ENCODE measurements at regions not wholly inside any gene's neighbourhood (a gene's known extent, or its start where the extent isn't known, plus 50 kb on each side); places are given as distances from the start of the nearest gene placed in this dataset.
"Not testable (repeated sequence)": the region's sequence is repeated elsewhere in the genome, so short reads cannot be mapped to it uniquely, and the experiment has no call there.

- Mint-ChIP-seq H3K4me3 (no peak overlapping the region), H3K9me3 (peaks cover 0 to 7% (median 4%) of the 10 kb centered on the region in 7 donors), H3K27ac (no peak overlapping the region), H3K36me3 (no peaks in the 10 kb centered on the region), H3K4me1 (no peaks in the 10 kb centered on the region), H3K27me3 (ENCODE audit: low read depth in 3 of 3) (no peaks in the 10 kb centered on the region)
- H4K20me1 ChIP-seq (ENCODE audit: insufficient read depth, low read length), result no peaks in the 10 kb centered on the region
- no peak overlapping the region for H3K27ac ChIP-seq (ENCODE audit: low read depth in 1 of 2, low read length in 2 of 2)
- H3K79me2 ChIP-seq (ENCODE audit: insufficient read depth, low read length), result no peaks in the 10 kb centered on the region
- no peaks in the 10 kb centered on the region for H3K27me3 ChIP-seq (ENCODE audit: control insufficient read depth in 2 of 2, insufficient read depth in 2 of 2, low read length in 2 of 2)
- no peak overlapping the region for H3K4me3 ChIP-seq (replicated peaks in 1 of 3; ENCODE audit: low read depth in 2 of 3, low read length in 3 of 3)
- TF ChIP-seq CTCF (IDR thresholded peaks at IDR 0.05), result no peak
- H3K36me3 ChIP-seq (replicated peaks in 1 of 2; ENCODE audit: control insufficient read depth in 1 of 2, insufficient read depth in 2 of 2, low read length in 2 of 2), result no peaks in the 10 kb centered on the region
- H3K9me3 ChIP-seq (replicated peaks in 1 of 2; ENCODE audit: control insufficient read depth in 1 of 2, insufficient read depth in 1 of 2, low read length in 2 of 2), result peaks cover 0 to 9% of the 10 kb centered on the region in 2 donors
- intact Hi-C loops (cut with micrococcal nuclease), result no loop called here
- no peak for DNase-seq
- H2AFZ ChIP-seq (ENCODE audit: insufficient read depth, low read depth, low read length, poor library complexity, severe bottlenecking), result no peak overlapping the region
- H3K9ac ChIP-seq (ENCODE audit: insufficient read depth, low read length, poor library complexity, severe bottlenecking), result no peak overlapping the region
- no peaks in the 10 kb centered on the region for H3K4me1 ChIP-seq (ENCODE audit: control insufficient read depth in 1 of 2, insufficient read depth in 2 of 2, low read length in 2 of 2)
- WGBS (ENCODE audit: insufficient coverage), result no CpG with 5 or more reads among the region's 4 CpGs
- no peak overlapping the region for H3K4me2 ChIP-seq (replicated peaks; ENCODE audit: extremely low read depth, low read length, poor library complexity, severe bottlenecking)
These were observed 58.6 kb upstream of the TLL1 start for GRCh38 chr4:165814256-165815020.

- H3K79me2 ChIP-seq (ENCODE audit: insufficient read depth, low read length); H3K4me3 ChIP-seq (replicated peaks in 1 of 3; ENCODE audit: low read depth in 2 of 3, low read length in 3 of 3); H3K27ac ChIP-seq (ENCODE audit: low read depth in 1 of 2, low read length in 2 of 2); H3K4me1 Mint-ChIP-seq; H3K27me3 ChIP-seq (ENCODE audit: control insufficient read depth in 2 of 2, insufficient read depth in 2 of 2, low read length in 2 of 2); H3K4me2 ChIP-seq (replicated peaks; ENCODE audit: extremely low read depth, low read length, poor library complexity, severe bottlenecking); H4K20me1 ChIP-seq (ENCODE audit: insufficient read depth, low read length); H2AFZ ChIP-seq (ENCODE audit: insufficient read depth, low read depth, low read length, poor library complexity, severe bottlenecking); H3K4me3 Mint-ChIP-seq; H3K4me1 ChIP-seq (ENCODE audit: control insufficient read depth in 1 of 2, insufficient read depth in 2 of 2, low read length in 2 of 2); H3K36me3 ChIP-seq (replicated peaks in 1 of 2; ENCODE audit: control insufficient read depth in 1 of 2, insufficient read depth in 2 of 2, low read length in 2 of 2); DNase-seq; H3K27me3 Mint-ChIP-seq (ENCODE audit: low read depth in 3 of 3); H3K27ac Mint-ChIP-seq; intact Hi-C loops (cut with micrococcal nuclease); H3K9ac ChIP-seq (ENCODE audit: insufficient read depth, low read length, poor library complexity, severe bottlenecking); H3K36me3 Mint-ChIP-seq: not testable (repeated sequence)
- peaks cover 0 to 10% of the 10 kb centered on the region in 2 donors for H3K9me3 ChIP-seq (replicated peaks in 1 of 2; ENCODE audit: control insufficient read depth in 1 of 2, insufficient read depth in 1 of 2, low read length in 2 of 2)
- peaks cover 0 to 13% (median 10%) of the 10 kb centered on the region in 7 donors for H3K9me3 Mint-ChIP-seq
- 87% methylated on average over 4 of the region's 6 CpGs for WGBS (ENCODE audit: insufficient coverage)
These were observed 53.9 kb upstream of the TLL1 start for GRCh38 chr4:165819126-165819525.

All from CD14-positive monocyte (primary cell).